K562 (cell line): ENCODE measurements at regions not wholly inside any gene's neighbourhood (a gene's known extent, or its start where the extent isn't known, plus 50 kb on each side); places are given as distances from the start of the nearest gene placed in this dataset.
A peak's percentile ranks its signal among the peaks of the same experiment; 100 is the strongest.

Source experiments
- ATAC-seq: fragments of 200-7000 bp; cut with Tn5 transposase; 3 replicates; pipeline ENCODE4 v1.9.1; 2020; ENCODE audit warnings: moderate library complexity
- BruUV-seq: library from RNA; stranded (reverse); fragments of 400-500 nt; replicated peaks from 2 replicates; lab custom pipeline; 2021; lab: Mats Ljungman, UMichigan
- CTCF ChIA-PET: fragments of 300-600 bp; formaldehyde crosslinking; extraction: SDS; loops from one replicate; lab custom pipeline; 2021; ENCODE audit warnings: low intra/inter-chr PET ratio; lab: Yijun Ruan, JAX
- POLR2A ChIA-PET: fragments of 300-600, 350-650 bp; sonication (Branson Sonifier 250); formaldehyde crosslinking; extraction: SDS; loops from one replicate; lab custom pipeline; 2021; ENCODE audit warnings: antibody characterized with exemption, inconsistent platforms; lab: Yijun Ruan, JAX
- DNase-seq, 4 experiments: peaks; one replicate each; pipeline versions ENCODE4 v3.0.0 to v3.0.0-alpha.2; 2011 to 2018; ENCODE audit warnings: low spot score in 3 of 4, mixed read lengths in 3 of 4; ENCODE audit errors: extremely low read depth in 1 of 4
- FAIRE-seq: peaks from 2 replicates; lab custom pipeline; 2011; peaks lifted over from hg19 to GRCh38; lab: Jason Lieb, UNC
- H2AFZ ChIP-seq: 2 replicates; pipeline ENCODE4 v1.6.0; 2011; ENCODE audit warnings: low read depth, low read length, control low read depth, inconsistent platforms
- H3K27ac ChIP-seq: fragments of 200-600 bp; 3 replicates; pipeline ENCODE4 v1.8.0; 2011; ENCODE audit warnings: low read depth, mild to moderate bottlenecking, control low read depth, inconsistent platforms, low read length, moderate library complexity, mixed read lengths; ENCODE audit errors: extremely low read depth
- H3K27me3 ChIP-seq, 2 experiments: fragments of 300-600 bp in 1 of 2; 2 replicates in 1 of 2; 3 replicates in 1 of 2; pipeline versions ENCODE4 v1.6.0 to v1.8.0; 2011; ENCODE audit warnings: inconsistent platforms in 2 of 2, low read length in 2 of 2, mild to moderate bottlenecking in 1 of 2, mixed read lengths in 1 of 2, moderate library complexity in 1 of 2; ENCODE audit not compliant: control insufficient read depth in 2 of 2, insufficient read depth in 2 of 2
- H3K36me3 ChIP-seq: fragments of 300-600 bp; 3 replicates; pipeline ENCODE4 v1.8.0; 2011; ENCODE audit warnings: mild to moderate bottlenecking, low read length, inconsistent platforms; ENCODE audit not compliant: control insufficient read depth, insufficient read depth
- H3K4me1 ChIP-seq, 2 experiments: fragments of 200-600 bp in 1 of 2; replicated peaks in 1 of 2; 2 replicates in 1 of 2; 3 replicates in 1 of 2; pipeline versions ENCODE4 v1.5.1 to v1.8.0; 2011; ENCODE audit warnings: inconsistent platforms in 2 of 2, low read length in 2 of 2, mild to moderate bottlenecking in 1 of 2, mixed read lengths in 1 of 2, moderate library complexity in 1 of 2; ENCODE audit not compliant: control insufficient read depth in 2 of 2, insufficient read depth in 2 of 2
- H3K4me2 ChIP-seq: 2 replicates; pipeline ENCODE4 v1.6.1; 2011; ENCODE audit warnings: low read length, control low read depth, inconsistent platforms, mixed read lengths; ENCODE audit not compliant: insufficient read depth
- H3K4me3 ChIP-seq: fragments of 200-600 bp; sonication (generic), shearing (Covaris generic); 2 replicates; pipeline ENCODE4 v1.5.1; 2016; ENCODE audit warnings: control low read depth, inconsistent platforms
- H3K79me2 ChIP-seq: fragments of 200-600 bp; 3 replicates; pipeline ENCODE4 v1.8.0; 2011; ENCODE audit warnings: low read length, inconsistent platforms; ENCODE audit not compliant: control insufficient read depth, insufficient read depth
- H3K9ac ChIP-seq, 2 experiments: 2 replicates each; pipeline versions ENCODE4 v1.6.0 to v1.6.1; 2011; ENCODE audit warnings: low read depth in 2 of 2, low read length in 2 of 2, control low read depth in 1 of 2, inconsistent platforms in 1 of 2, mild to moderate bottlenecking in 1 of 2, mixed read lengths in 1 of 2; ENCODE audit not compliant: insufficient read depth in 1 of 2
- H3K9me1 ChIP-seq: one replicate; pipeline ENCODE4 v1.6.0; 2011; ENCODE audit warnings: inconsistent platforms, mild to moderate bottlenecking, low read length, moderate library complexity; ENCODE audit not compliant: control insufficient read depth, insufficient read depth
- H3K9me3 ChIP-seq: replicated peaks from 2 replicates; pipeline ENCODE4 v1.5.1; 2011; ENCODE audit warnings: low read depth, low read length, inconsistent platforms; ENCODE audit not compliant: control insufficient read depth, insufficient read depth
- H4K20me1 ChIP-seq: replicated peaks from 2 replicates; pipeline ENCODE4 v1.6.1; 2011; ENCODE audit warnings: low read length, inconsistent platforms, mixed read lengths; ENCODE audit not compliant: control insufficient read depth, insufficient read depth
- CEBPB ChIP-seq: fragments of 450-650 bp; IDR thresholded peaks from 2 replicates; pipeline ENCODE4 v1.6.1; 2016; ENCODE audit warnings: missing genetic modification characterization, missing compliant biosample characterization
- WGBS: fragments of 100-300 bp; shearing (Covaris generic); methylation state at CpG from one replicate; pipeline ENCODE4 v1.1.6; 2016; ENCODE audit warnings: low coverage, mixed read lengths; ENCODE audit not compliant: insufficient coverage; ENCODE audit errors: missing lambda C conversion rate; 5-methylcytosine and 5-hydroxymethylcytosine counted together
- in situ Hi-C: fragments of 300-500 bp; cut with MboI; formaldehyde crosslinking; loops from 4 replicates; pipeline ENCODE4 v1.15.0; 2018; ENCODE audit warnings: inconsistent platforms, mixed read lengths
- intact Hi-C: fragments of 100-400 bp; cut with micrococcal nuclease; formaldehyde crosslinking; loops from 2 replicates; pipeline ENCODE4 v1.14.2; 2022
- TF ChIP-seq, protein P1 (sequence below): fragments of 450-650 bp; IDR thresholded peaks from 2 replicates; pipeline ENCODE4 v1.6.1; 2017; ENCODE audit warnings: antibody characterized with exemption

- 53% methylated on average over 4 of the region's 4 CpGs for WGBS
- no peaks in the 10 kb centered on the region for H3K27me3 ChIP-seq
- no peak overlapping the region for H3K9ac ChIP-seq
- ChIA-PET CTCF (no interaction called here), POLR2A (no interaction called here)
- peaks cover 0 to 5% of the 10 kb centered on the region in 2 experiments; a peak in 1 of 5 replicates for H3K4me1 ChIP-seq
- FAIRE-seq (no peak), ATAC-seq (no peak), DNase-seq (peak in 1 of 4 experiments; percentile 20)
- H2AFZ ChIP-seq = peak overlapping the region; percentile 58
- H3K79me2 ChIP-seq = no peaks in the 10 kb centered on the region
- no peaks in the 10 kb centered on the region for H4K20me1 ChIP-seq
- H3K4me2 ChIP-seq = no peak overlapping the region
- in situ Hi-C loops = no loop called here
- intact Hi-C loops = loop anchor here (5.0 to 10.0 kb wide), 4 partner anchors 108 to 413 kb away; no protein-coding TSS in a partner anchor
- no TSS peak for BruUV-seq
- H3K27ac ChIP-seq = no peak overlapping the region
- H3K9me1 ChIP-seq = no peaks in the 10 kb centered on the region
- TF ChIP-seq, protein P1, sequence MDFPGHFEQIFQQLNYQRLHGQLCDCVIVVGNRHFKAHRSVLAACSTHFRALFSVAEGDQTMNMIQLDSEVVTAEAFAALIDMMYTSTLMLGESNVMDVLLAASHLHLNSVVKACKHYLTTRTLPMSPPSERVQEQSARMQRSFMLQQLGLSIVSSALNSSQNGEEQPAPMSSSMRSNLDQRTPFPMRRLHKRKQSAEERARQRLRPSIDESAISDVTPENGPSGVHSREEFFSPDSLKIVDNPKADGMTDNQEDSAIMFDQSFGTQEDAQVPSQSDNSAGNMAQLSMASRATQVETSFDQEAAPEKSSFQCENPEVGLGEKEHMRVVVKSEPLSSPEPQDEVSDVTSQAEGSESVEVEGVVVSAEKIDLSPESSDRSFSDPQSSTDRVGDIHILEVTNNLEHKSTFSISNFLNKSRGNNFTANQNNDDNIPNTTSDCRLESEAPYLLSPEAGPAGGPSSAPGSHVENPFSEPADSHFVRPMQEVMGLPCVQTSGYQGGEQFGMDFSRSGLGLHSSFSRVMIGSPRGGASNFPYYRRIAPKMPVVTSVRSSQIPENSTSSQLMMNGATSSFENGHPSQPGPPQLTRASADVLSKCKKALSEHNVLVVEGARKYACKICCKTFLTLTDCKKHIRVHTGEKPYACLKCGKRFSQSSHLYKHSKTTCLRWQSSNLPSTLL = no peak
- 0 out of 2 replicates have a peak, but pooled peaks have one; percentile 24 for TF ChIP-seq CEBPB (tag)
- no peaks in the 10 kb centered on the region for H3K36me3 ChIP-seq
- H3K9me3 ChIP-seq = no peaks in the 10 kb centered on the region
- no peak overlapping the region for H3K4me3 ChIP-seq
Observed at GRCh38 chr2:58764338-58765104, 523.4 kb upstream of the FANCL start.
